ENCODE measurements at regions not wholly inside any gene's neighbourhood (a gene's known extent, or its start where the extent isn't known, plus 50 kb on each side); places are given as distances from the start of the nearest gene placed in this dataset.

DNA sequence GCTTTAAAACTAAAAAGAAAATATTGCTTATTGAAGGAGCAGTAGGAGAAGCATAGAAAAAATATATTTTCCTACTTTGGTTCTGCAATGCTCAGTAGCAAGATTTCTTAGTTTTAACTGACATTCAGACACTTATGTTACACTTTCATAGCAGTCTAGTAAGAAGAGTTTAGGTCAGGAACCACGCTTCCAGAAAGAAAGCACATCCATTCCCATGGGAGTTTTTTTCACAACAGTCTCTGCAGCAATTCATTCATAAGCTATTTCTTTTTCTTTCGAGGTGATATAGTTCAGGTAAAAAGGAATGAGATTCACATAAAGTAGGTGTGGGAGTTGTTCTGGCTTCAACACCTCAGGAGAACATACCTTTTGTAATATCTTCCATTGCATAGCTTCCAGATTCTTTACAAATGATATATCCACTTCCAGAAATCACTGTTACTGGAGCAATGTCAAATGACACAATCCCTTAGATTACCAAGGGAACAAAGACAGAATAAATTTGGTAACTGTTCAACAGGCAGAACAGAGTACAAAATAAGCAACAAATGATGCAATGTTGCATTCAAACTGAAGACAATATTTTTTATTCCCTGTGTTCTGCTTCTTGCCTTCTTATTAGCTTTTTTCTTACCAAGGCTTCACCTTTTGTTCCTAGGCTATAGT is 95.2 kb upstream of the GULP1 start:
- Histone ChIP-seq H3K79me2 (ENCODE audit: insufficient read depth) (no peaks in the 10 kb centered on the region), H3K9me2 (ENCODE audit: insufficient read depth) (no peaks in the 10 kb centered on the region), H3K9ac (peak overlapping the region; percentile 11; the same call in 1 of the 2 replicates), H3K4me1 (ENCODE audit: insufficient read depth) (peaks cover 31% of the 10 kb centered on the region), H2AFZ (peak overlapping the region; percentile 8; the same call in 1 of the 2 replicates), H4K20me1 (ENCODE audit: insufficient read depth) (no peaks in the 10 kb centered on the region), H3F3A (ENCODE audit: insufficient read depth) (peaks cover 21% of the 10 kb centered on the region), H3K27me3 (replicated peaks; ENCODE audit: insufficient read depth) (no peaks in the 10 kb centered on the region), H3K4me3 (no peak overlapping the region), H3K4me2 (ENCODE audit: unreplicated experiment) (peak overlapping the region; percentile 64), H3K27ac (peak overlapping the region; percentile 13; the same call in 1 of the 2 replicates), H3K36me3 (ENCODE audit: low read depth) (no peaks in the 10 kb centered on the region), H3K9me3 (ENCODE audit: low read depth) (no peaks in the 10 kb centered on the region)
- TF ChIP-seq EZH2phosphoT487 (IDR thresholded peaks at IDR 0.05; ENCODE audit: insufficient read depth, low read depth) (no peak), EZH2 (IDR thresholded peaks at IDR 0.05; ENCODE audit: insufficient read depth, poor library complexity, severe bottlenecking) (no peak)
- WGBS, 2 experiments (ENCODE audit: low coverage in 1 of 2, low lambda C conversion rate in 2 of 2, missing lambda C conversion rate in 2 of 2), result 14 to 22% methylated on average over 2 of the region's 2 CpGs
- DNase-seq, result peak; percentile 68
- in situ Hi-C loops (cut with MboI), result no loop called here

DNA sequence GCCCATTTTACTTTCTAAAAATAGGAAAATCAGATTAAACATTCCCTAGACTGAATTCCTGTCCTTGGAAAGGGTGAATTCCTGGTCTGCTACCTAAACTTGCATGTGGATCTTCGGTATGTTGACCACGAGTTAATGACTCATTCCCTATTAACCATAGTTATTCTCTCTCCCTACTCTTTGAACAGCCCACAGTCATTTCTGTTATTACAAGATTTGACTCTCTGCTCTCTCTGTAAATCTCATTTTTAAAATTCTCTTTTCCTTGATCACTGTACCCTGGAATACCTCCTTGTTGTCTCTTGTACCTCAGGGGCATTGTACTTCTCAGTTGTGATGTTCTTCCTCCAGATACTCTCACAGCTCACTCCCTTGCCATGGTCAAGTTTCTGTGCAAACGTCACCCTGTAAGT is 92.0 kb upstream of the GULP1 start:
- no peaks in the 10 kb centered on the region for H4K20me1 ChIP-seq (ENCODE audit: insufficient read depth)
- H3F3A ChIP-seq (ENCODE audit: insufficient read depth), result peaks cover 21% of the 10 kb centered on the region
- peak overlapping the region; percentile 78 for H3K4me2 ChIP-seq (ENCODE audit: unreplicated experiment)
- H3K27ac ChIP-seq, result peak overlapping the region; percentile 66
- H3K9me2 ChIP-seq (ENCODE audit: insufficient read depth), result no peaks in the 10 kb centered on the region
- peaks cover 31% of the 10 kb centered on the region for H3K4me1 ChIP-seq (ENCODE audit: insufficient read depth)
- in situ Hi-C loops (cut with MboI), result no loop called here
- H3K79me2 ChIP-seq (ENCODE audit: insufficient read depth), result no peaks in the 10 kb centered on the region
- WGBS, 2 experiments (ENCODE audit: low coverage in 1 of 2, low lambda C conversion rate in 2 of 2, missing lambda C conversion rate in 2 of 2), result 20 to 27% methylated on average over 3 of the region's 3 CpGs
- H3K9ac ChIP-seq, result peak overlapping the region; percentile 18
- no peaks in the 10 kb centered on the region for H3K9me3 ChIP-seq (ENCODE audit: low read depth)
- H2AFZ ChIP-seq, result peak overlapping the region; percentile 56
- peak overlapping the region; percentile 46 for H3K4me3 ChIP-seq
- H3K27me3 ChIP-seq (replicated peaks; ENCODE audit: insufficient read depth), result no peaks in the 10 kb centered on the region
- TF ChIP-seq EZH2phosphoT487 (IDR thresholded peaks at IDR 0.05; ENCODE audit: insufficient read depth, low read depth), result no peak
- no peak for TF ChIP-seq EZH2 (IDR thresholded peaks at IDR 0.05; ENCODE audit: insufficient read depth, poor library complexity, severe bottlenecking)
- peak; percentile 84 for DNase-seq
- no peaks in the 10 kb centered on the region for H3K36me3 ChIP-seq (ENCODE audit: low read depth)

DNA sequence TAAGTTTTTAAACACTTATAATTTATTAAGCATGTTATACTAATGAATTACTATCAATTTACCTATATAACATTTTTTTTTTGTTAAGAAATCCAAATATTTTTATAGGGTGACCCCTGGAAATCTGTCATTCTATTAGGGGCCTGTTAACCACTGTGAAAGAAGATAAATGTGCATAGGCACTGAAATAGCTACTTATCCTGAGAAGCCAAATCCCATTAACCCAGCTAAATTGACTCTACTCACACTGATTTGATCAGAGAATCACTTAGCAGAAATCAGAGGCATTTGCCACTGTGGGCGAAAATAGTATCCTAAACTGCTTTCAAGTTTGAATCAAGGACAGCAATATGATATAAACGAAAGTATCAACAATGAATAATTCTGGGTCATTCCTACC is 90.0 kb upstream of the GULP1 start:
- Histone ChIP-seq H2AFZ (no peak overlapping the region), H3K9me3 (ENCODE audit: low read depth) (no peaks in the 10 kb centered on the region), H3K4me2 (ENCODE audit: unreplicated experiment) (no peak overlapping the region), H3K27ac (no peak overlapping the region), H3K27me3 (replicated peaks; ENCODE audit: insufficient read depth) (no peaks in the 10 kb centered on the region), H4K20me1 (ENCODE audit: insufficient read depth) (no peaks in the 10 kb centered on the region), H3K9me2 (ENCODE audit: insufficient read depth) (no peaks in the 10 kb centered on the region), H3F3A (ENCODE audit: insufficient read depth) (peaks cover 15% of the 10 kb centered on the region), H3K9ac (no peak overlapping the region), H3K79me2 (ENCODE audit: insufficient read depth) (no peaks in the 10 kb centered on the region), H3K4me3 (no peak overlapping the region), H3K4me1 (ENCODE audit: insufficient read depth) (peaks cover 25% of the 10 kb centered on the region), H3K36me3 (ENCODE audit: low read depth) (no peaks in the 10 kb centered on the region)
- in situ Hi-C loops (cut with MboI), result no loop called here
- TF ChIP-seq EZH2 (IDR thresholded peaks at IDR 0.05; ENCODE audit: insufficient read depth, poor library complexity, severe bottlenecking) (no peak), EZH2phosphoT487 (IDR thresholded peaks at IDR 0.05; ENCODE audit: insufficient read depth, low read depth) (no peak)
- DNase-seq, result no peak
- WGBS, 2 experiments (ENCODE audit: low coverage in 1 of 2, low lambda C conversion rate in 2 of 2, missing lambda C conversion rate in 2 of 2), result 92 to 94% methylated on average over 2 of the region's 2 CpGs

DNA sequence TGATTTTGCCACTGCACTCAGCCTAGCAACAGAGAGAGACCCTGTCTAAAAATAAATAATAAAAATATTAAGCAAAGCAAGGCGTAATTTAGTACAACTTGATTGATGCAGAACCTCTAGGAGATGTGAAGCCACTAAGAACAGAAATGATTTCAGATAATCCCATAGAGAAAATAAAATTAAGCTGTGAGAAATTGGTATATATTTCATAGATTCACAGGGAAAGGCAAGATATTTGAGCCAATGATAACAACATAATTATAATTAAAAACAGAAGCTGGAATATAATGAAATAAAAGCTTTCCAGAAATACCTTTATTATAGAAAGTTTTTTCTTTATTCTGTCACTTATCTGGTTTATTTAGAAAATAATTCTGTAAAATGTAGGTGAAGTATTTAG is 88.9 kb upstream of the GULP1 start:
- no peaks in the 10 kb centered on the region for H3K36me3 ChIP-seq (ENCODE audit: low read depth)
- H2AFZ ChIP-seq, result no peak overlapping the region
- TF ChIP-seq EZH2phosphoT487 (IDR thresholded peaks at IDR 0.05; ENCODE audit: insufficient read depth, low read depth), result no peak
- no peak for TF ChIP-seq EZH2 (IDR thresholded peaks at IDR 0.05; ENCODE audit: insufficient read depth, poor library complexity, severe bottlenecking)
- DNase-seq, result no peak
- peaks cover 17% of the 10 kb centered on the region for H3K4me1 ChIP-seq (ENCODE audit: insufficient read depth)
- no peak overlapping the region for H3K4me2 ChIP-seq (ENCODE audit: unreplicated experiment)
- in situ Hi-C loops (cut with MboI), result no loop called here
- no peaks in the 10 kb centered on the region for H4K20me1 ChIP-seq (ENCODE audit: insufficient read depth)
- WGBS, 2 experiments (ENCODE audit: low coverage in 1 of 2, low lambda C conversion rate in 2 of 2, missing lambda C conversion rate in 2 of 2), result 81 to 91% methylated on average over 1 of the region's 1 CpG
- H3F3A ChIP-seq (ENCODE audit: insufficient read depth), result peaks cover 12% of the 10 kb centered on the region
- H3K27ac ChIP-seq, result no peak overlapping the region
- no peaks in the 10 kb centered on the region for H3K9me2 ChIP-seq (ENCODE audit: insufficient read depth)
- H3K9ac ChIP-seq, result no peak overlapping the region
- no peaks in the 10 kb centered on the region for H3K79me2 ChIP-seq (ENCODE audit: insufficient read depth)
- no peak overlapping the region for H3K4me3 ChIP-seq
- no peaks in the 10 kb centered on the region for H3K9me3 ChIP-seq (ENCODE audit: low read depth)
- no peaks in the 10 kb centered on the region for H3K27me3 ChIP-seq (replicated peaks; ENCODE audit: insufficient read depth)

Data from GM23248 (cell line).